ENCODE measurements at regions not wholly inside any gene's neighbourhood (a gene's known extent, or its start where the extent isn't known, plus 50 kb on each side); places are given as distances from the start of the nearest gene placed in this dataset.

GRCh38 chr6:144932621-144933020 is 647.5 kb downstream of the UTRN start:
- TF ChIP-seq, protein P1, sequence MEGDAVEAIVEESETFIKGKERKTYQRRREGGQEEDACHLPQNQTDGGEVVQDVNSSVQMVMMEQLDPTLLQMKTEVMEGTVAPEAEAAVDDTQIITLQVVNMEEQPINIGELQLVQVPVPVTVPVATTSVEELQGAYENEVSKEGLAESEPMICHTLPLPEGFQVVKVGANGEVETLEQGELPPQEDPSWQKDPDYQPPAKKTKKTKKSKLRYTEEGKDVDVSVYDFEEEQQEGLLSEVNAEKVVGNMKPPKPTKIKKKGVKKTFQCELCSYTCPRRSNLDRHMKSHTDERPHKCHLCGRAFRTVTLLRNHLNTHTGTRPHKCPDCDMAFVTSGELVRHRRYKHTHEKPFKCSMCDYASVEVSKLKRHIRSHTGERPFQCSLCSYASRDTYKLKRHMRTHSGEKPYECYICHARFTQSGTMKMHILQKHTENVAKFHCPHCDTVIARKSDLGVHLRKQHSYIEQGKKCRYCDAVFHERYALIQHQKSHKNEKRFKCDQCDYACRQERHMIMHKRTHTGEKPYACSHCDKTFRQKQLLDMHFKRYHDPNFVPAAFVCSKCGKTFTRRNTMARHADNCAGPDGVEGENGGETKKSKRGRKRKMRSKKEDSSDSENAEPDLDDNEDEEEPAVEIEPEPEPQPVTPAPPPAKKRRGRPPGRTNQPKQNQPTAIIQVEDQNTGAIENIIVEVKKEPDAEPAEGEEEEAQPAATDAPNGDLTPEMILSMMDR (IDR thresholded peaks at IDR 0.05; ENCODE audit: borderline replicate concordance, insufficient read depth, low read depth, low read length), result no peak
- no peak overlapping the region for H3K4me3 ChIP-seq (ENCODE audit: low read depth, low read length)

- TF ChIP-seq, protein P1 (IDR thresholded peaks at IDR 0.05; ENCODE audit: borderline replicate concordance, insufficient read depth, low read depth, low read length), result no peak
- no peak overlapping the region for H3K4me3 ChIP-seq (ENCODE audit: low read depth, low read length)
Observed at GRCh38 chr6:144935181-144935580, 650.0 kb downstream of the UTRN start.

DNA sequence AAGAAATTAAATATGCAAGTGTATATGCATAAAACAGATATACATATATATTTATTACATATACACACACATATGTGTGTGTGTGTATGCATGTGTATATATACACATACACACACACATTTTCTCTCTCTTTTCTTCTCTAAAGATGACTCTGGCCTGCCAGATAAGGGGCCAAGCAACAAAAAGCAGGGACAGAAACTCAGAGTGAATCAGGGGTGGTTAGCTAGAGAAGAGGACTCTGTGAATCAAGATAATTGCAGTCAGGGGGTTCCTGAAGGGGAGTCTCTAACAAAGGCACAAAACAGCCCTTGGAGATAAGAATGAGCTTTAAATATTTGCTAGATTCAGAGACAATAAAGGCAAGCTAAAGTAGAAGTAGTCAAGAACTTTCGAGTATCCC is 650.5 kb downstream of the UTRN start:
- TF ChIP-seq, protein P1 (IDR thresholded peaks at IDR 0.05; ENCODE audit: borderline replicate concordance, insufficient read depth, low read depth, low read length), result no peak
- H3K4me3 ChIP-seq (ENCODE audit: low read depth, low read length), result no peak overlapping the region

DNA sequence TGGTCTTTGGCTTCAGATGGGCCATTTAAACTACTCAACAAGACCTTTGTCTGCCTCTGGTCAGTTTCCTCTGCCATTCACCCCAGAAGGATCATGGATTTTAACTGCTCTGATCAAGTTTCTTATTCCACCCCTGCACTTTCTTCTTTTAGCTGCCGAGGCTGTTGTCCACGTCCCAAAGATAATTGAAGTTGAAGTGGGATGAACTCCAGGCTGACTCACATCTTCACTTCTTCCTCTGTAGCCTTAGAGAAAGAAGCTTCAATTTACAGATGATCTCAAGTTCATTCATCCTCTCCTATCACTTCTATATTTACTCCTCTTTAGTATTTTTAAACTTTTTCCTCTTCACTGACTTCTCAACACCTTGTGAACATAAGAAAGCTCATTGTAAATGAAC is 651.6 kb downstream of the UTRN start:
- TF ChIP-seq, protein P1 (IDR thresholded peaks at IDR 0.05; ENCODE audit: borderline replicate concordance, insufficient read depth, low read depth, low read length), result no peak
- H3K4me3 ChIP-seq (ENCODE audit: low read depth, low read length), result no peak overlapping the region

DNA sequence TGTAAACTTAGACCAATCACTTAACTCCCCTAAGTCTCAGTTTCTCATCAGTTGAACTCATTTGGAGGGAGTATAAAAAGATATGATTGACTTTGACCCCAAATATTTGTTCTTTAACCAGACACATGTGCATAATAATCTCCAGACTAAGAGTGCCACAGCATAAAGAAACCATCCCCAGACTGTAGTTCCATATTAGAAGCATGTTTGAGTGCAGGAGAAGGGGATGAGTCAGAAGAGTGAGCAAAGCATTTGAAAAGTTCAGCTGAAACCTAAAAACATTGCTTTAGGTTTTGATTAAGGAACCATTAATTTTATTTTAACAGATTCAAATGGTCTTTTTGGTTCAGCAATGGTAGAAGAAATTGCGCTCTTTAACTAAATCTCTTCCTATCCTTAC is 654.8 kb downstream of the UTRN start:
- TF ChIP-seq, protein P1 (IDR thresholded peaks at IDR 0.05; ENCODE audit: borderline replicate concordance, insufficient read depth, low read depth, low read length), result no peak
- H3K4me3 ChIP-seq (ENCODE audit: low read depth, low read length), result no peak overlapping the region

DNA sequence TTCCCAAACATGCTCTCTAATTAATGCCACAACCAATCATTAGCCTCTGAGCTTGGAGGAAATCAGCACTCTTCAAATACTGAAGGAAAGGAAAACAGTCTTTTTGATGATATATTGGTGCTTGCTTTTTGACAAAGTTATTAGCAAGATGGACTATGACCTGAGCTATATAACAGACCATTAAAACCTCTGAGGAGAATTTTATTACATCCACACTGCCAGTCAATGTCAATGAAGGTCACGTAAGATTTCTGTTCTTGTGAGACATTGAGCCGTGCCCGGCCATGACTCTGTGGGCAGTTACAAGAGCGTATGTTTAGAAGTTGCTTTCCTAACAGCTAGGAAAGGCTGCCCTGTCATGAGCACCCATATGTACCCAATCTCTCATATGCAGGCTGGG is 659.0 kb downstream of the UTRN start:
- TF ChIP-seq, protein P1 (IDR thresholded peaks at IDR 0.05; ENCODE audit: borderline replicate concordance, insufficient read depth, low read depth, low read length), result no peak
- no peak overlapping the region for H3K4me3 ChIP-seq (ENCODE audit: low read depth, low read length)

GRCh38 chr6:144947398-144947976 is 662.4 kb downstream of the UTRN start:
- TF ChIP-seq, protein P1 (IDR thresholded peaks at IDR 0.05; ENCODE audit: borderline replicate concordance, insufficient read depth, low read depth, low read length), result no peak
- H3K4me3 ChIP-seq (ENCODE audit: low read depth, low read length), result no peak overlapping the region
